NCI-H524 (cell line): ENCODE measurements at regions not wholly inside any gene's neighbourhood (a gene's known extent, or its start where the extent isn't known, plus 50 kb on each side); places are given as distances from the start of the nearest gene placed in this dataset.
A peak's percentile ranks its signal among the peaks of the same experiment; 100 is the strongest.

ENCODE experiments used
- DNase-seq, 2 experiments: peaks; one replicate each; lab custom pipeline; 2025; lab: John Stamatoyannopoulos, UW

DNA sequence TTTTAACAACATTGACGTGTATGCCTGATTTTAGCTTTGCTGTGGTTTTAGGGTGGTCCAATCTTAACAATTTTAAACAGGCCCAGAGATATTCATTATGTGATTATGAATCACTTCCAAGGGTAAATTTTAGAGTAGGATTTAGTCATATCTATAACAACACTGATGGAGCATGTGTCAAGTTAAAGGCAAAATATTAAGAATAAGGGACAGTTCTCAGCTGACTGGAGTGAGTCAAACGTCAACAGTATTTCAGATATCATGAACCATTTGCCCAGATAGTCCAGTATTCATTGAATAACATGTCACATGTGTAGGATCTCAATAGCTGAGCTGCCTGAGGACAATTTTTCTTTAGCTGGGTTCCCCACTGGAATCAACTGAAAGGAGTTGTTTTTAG lies 61.3 kb upstream of the VCX2 start:
- no peak for DNase-seq

DNA sequence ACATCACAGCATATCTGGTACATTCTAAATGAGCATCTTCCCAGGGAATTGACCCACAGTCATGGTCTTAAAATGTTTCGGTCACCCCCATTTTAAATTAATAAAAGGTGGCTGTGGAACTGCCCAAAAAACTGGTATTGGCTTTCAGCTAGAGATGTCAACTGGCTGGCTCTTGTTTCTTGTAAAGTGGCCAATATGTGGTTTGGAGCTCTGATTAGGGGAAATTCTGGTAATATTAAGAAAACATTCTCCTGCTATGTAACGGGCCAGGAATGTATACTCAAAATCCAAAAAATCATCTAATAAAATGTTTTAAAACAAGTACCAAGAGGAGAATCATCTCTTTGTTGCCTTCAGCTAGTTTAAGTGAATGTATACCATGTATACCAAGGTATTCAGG lies 62.0 kb upstream of the VCX2 start:
- DNase-seq: no peak

DNA sequence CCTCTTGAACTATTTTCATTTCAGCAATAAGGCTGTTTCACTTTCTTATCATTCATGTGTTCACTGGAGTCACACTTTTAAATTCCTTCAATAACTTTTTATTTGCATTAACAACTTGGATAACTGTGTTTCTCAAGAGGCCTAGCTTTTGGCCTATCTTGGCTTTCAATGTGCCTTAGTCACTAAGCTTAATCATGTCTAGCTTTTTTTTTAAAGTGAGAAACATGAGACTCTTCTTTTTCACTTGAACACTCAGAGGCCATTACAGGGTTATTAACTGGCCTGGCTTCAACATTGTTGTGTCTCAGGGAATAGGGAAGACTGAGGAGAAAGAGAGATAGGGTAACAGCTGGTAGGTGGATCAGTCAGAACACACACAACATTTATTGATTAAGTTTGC lies 64.0 kb upstream of the VCX2 start:
- DNase-seq: peak in 1 of 2 experiments; percentile 16

DNA sequence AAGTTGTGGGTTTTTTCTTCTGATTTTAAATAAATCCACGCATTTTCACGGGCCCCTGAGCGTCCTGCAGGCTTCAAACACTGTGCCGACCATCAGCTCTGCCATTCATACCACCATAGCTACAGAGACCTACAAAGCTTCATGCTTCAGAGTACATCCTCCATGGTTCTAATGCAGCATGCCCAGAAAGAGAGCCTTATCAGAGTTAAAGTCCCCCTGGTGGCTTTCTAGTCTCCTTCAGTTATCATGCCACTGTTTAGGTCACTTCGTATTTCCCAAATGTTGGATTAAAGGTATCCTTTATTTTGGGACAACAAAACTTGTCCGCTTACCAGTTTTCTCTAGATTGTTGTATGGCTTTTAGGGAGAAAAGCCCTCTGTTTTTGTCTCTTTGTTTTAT lies 66.7 kb upstream of the VCX2 start:
- DNase-seq: no peak

DNA sequence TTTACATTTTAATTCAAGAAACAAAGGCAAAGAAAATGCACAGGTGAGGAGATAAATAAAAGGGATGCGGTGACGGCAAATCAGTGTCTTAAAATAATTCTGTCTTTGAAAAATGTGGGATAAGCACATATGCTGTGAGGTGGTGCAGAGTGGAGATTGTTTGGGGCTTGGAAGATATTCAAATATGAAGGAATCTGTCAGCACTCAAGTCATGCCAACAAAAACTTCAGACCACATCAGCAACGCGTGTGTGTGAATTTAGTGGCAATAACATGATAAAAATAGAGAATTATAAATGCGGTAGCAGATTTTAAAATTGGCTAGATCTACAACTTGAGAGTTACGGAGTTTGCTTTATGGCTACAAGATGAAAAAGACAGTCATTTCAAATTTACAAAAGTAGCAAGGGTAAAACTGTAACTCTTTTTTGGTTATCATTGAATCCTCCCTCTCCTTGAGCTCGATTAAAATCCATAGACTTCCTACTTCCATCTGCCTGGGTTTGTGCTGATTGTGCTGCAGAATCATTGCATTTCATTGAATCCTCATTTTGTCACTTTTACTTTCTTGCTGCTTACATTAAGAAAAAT lies 71.5 kb upstream of the VCX2 start:
- DNase-seq: no peak

DNA sequence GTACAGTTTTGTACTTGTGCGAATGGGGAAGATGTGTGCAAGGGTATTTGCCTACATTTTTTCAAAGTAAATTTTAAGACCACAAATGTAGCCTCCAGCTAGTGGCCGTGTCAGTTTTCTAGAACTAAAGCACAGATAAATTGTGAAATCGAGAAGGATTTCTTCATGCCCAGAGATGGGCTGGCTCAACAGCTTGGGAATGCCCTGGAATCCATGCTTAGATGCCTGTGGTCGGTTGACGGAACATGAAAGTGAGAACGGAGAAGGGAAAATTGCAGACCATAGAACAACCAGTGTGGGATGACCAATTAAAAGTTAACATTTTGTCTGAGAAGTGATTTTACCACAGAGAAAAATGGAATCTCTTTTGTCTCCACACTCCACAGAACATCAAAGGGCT lies 73.2 kb upstream of the VCX2 start:
- DNase-seq: no peak

DNA sequence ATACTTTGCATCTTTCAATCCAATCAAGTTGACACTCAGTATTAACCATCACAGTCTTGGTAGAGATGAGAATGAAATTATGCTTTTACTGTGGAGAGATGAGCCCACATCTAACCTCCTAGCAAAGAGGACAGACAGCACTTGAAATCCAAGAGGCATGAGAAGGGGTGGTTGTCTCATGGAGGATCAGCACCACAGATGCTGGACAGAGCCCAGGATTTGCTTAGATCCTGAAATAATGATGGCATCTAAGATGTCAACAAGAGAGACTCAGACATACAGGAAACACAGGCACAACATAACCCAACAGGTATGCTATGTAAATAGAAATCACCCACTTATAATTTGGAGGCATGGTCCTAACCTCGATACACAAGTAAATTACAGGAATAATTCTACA lies 74.3 kb upstream of the VCX2 start:
- no peak for DNase-seq

DNA sequence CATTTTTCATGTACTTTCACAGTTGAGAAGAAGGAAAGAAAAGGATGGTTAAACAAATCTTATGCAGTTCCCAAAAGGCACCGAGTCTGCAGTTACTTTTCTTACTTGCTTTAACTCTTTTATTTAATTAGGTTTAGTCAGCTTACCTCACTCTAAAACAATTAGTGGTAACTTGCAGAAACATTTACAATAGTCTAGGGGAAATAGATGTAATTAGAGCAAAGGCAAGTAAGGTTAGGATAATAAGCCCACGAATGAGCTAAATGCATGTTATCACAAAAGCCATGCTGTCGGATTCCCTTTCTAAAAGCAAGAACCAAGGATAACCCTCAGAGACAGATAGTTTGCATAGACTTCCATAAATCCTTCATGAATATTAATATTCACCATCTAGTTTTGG lies 82.0 kb upstream of the VCX2 start:
- DNase-seq: no peak

DNA sequence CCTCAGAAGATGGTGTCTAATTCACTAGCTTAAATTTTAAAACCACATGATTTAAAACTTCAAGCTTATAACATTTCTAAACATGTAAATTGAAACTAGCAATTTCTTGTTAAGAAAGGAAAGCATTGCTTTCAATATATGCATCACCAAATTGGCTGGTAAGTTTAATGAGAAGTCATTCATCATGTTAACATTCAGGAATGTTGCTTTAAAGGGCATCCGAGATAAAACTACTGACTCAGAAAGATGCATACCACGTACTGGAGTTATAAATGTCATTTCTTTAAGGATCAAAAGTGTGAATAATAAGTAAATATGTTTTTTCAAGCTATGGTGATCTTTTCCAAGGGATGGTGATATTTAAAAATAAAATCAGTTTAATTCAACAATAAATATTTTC lies 83.3 kb upstream of the VCX2 start:
- no peak for DNase-seq

DNA sequence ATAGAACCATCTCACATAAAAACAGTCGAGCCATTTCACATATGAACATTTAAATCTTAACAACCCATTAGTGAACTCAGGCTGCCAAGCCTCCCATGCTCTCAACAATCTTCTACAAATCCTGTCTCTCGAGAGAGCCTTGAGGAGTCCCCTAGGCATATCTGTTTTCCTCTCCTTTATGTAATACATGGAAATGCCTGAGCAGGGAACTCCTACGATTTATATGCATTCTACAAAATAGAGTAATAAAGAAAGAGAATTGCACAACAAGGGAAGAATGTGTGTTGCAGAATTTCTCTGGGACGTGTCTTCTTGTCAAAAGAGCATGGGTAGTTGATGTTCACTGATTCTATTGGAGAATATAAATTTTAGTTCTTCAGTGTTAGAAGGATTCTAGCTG lies 101.8 kb upstream of the VCX2 start:
- DNase-seq: no peak

DNA sequence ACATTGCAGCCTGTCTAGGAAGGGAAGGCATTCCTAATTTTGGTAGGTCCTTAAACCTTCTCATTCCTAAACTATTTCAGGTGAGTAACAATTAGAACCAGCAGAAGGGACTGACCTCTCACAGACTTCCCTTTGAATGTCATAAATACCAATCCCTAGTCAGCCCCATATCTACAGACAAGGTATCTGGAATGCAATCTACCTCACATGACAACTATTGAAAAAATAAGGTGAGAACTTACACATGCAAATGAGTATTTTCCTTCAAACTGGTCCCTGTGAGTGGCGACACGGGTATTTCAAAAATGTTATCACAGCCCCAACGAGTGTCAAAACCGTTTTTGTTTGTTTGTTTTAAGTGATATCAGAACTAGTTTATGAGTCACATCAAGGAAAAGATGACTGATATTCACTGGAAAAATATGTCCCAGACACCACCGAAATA lies 102.4 kb upstream of the VCX2 start:
- no peak for DNase-seq

DNA sequence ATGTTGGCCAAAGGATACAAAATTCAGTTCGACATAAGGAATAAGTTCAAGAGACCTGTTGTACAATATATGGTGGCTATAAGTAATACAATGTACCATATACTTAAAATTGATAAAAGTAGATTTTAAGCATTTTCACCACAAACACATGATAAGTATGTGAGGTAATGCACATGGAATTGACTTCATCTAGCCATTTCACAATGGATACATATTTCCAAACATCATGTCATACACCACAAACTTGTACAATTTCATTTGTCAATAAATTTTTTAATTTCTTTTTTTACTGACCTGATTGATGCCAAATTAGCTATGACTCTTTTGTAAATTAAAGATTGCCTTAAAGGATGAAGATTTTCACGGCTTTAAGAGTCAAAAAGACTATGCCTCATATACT lies 103.1 kb upstream of the VCX2 start:
- no peak for DNase-seq

DNA sequence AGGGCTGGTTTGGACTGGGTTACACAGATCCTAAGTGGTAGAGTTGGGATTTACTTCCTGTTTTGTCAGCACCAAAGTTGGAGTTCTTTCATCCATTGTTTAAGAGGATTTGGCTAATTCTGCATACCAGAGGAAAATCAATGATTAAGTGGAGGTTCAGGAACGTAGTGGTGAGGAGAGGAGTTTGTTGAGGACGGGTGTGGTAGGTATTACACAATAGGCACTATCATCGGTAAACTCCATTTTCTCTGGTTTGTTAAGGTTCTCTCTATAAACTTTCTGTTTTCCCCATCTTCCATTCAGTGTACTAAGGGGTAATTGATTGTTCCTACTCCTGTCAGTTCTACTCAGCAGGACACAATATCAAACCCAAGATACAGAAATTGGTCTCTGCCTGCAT lies 107.5 kb upstream of the VCX2 start:
- no peak for DNase-seq

DNA sequence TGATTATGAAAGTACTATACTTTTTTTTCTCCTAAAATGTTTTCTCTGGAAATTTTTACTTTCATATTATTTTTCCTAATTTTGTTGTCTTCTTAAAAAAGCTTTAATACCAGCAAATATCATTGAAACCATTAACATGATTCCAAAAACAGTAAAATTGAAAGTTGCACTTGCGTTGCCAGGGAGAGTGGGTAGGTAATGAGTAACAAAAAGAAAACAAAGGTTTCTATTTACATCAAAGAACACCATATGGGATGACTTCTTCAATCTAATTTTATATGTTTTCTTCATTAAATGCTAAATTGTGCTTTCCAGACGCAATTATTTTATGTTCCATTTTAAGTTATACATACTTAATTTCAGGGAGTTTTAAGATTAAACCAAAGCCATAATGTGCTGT lies 108.3 kb upstream of the VCX2 start:
- no peak for DNase-seq

DNA sequence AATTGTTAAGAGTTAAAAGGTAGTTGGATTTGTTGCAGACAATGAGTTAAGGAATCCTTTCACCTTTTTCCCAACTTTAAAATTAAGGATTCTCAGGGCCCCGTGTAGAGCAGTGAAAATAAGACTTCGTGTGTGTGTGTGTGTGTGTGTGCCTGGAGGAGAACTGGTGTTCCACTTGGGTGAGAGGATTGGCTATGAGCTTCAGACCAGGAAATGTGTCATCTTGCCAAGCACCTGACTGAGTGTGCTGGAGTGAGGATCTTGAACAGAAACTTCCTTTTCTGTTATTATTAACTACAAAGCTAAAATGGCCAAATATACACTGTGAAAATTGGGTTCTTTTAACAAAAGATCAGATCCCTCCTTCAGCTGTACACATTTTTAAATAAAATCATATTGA lies 113.1 kb upstream of the VCX2 start:
- DNase-seq: no peak

DNA sequence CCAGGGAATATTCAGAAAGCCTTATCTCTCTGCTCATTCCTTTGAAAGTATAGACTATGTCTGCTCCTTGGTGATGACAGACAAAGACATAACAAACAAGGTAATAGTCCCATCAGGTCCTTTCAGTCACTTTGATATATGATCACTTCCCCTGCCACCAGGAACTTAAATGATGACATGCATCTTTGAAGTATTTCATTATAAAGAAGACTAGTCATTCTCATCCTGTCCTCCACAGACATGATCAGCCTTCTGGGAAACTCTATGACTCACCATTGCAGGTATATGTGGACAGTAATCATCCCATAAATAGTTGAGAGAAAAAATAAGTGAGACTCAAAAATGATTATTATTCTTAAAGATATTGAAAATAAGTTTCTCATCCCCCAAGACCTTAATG lies 117.5 kb upstream of the VCX2 start:
- no peak for DNase-seq

DNA sequence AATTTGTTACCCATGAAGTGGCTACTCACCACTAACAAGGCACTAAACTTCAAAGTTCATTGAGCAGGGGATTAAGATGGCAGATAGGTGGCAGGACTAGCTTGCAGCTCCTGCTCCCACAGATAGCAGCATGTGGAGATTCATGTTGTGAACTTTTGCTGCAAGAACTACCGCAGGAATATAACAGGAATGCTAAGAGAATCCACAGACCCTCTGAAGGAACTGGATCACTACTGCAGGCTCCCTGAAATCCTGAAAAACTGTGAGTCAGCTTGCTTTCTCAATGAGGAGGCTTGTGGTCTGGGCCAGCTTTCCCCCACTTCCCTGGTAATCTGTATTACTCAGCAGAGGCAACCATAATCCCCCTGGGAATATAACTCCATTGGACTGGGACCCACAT lies 118.5 kb upstream of the VCX2 start:
- DNase-seq: no peak

DNA sequence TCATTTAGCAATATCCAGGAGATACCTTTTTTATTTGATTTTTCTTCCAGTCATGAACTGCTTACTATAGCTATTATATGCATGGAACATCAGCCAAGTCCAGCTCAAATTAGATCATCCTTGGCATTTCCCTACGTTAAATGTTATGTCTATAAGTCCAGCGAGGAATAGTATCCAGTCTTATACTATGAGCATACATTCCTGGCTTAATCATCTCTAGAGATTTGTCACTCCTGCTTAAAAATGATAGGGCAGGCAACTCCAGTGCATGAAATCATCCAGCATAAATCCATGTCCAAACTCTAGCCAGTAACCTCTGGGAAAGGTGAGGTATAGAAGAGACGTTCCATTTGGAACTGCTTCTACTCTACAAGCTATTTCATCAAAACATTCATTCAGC lies 126.7 kb upstream of the VCX2 start:
- no peak for DNase-seq

DNA sequence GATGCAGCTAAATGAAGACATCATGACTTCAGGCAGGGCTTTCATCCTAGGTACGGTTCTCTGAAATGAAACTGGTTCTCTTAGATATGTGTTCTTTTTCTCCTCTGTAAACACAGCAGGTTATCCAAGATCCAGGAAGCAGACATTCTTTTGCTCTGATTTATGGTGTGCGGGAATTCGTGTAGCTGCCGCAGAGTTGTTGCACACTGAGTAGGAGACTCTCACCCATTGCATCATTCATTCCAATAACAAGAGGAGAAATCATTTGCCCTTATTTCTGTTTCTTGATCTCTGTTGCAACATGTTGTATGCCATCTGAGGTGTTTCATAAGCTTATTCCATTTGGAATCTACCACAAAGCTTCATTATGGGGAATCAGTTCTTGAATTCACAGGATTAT lies 133.6 kb upstream of the VCX2 start:
- DNase-seq: no peak

DNA sequence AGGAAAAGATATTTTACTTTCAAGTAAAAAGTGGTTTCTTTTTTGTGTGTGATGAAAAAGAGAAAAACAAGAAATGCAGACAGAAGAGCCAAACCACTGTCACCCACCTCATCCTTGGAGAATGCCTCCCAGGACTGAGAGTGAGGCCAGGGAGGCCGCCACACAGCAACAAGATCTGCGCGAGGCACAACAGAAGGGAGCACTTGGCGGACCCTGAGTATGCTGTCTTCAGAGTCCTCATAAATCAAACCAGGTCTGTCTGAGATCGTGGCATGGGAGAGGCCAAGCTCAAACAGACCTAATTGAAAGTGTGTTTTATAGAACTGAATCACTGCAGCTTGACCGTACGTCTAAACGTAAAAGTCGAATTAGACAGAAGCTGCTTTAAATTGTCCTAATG lies 134.3 kb upstream of the VCX2 start:
- no peak for DNase-seq

DNA sequence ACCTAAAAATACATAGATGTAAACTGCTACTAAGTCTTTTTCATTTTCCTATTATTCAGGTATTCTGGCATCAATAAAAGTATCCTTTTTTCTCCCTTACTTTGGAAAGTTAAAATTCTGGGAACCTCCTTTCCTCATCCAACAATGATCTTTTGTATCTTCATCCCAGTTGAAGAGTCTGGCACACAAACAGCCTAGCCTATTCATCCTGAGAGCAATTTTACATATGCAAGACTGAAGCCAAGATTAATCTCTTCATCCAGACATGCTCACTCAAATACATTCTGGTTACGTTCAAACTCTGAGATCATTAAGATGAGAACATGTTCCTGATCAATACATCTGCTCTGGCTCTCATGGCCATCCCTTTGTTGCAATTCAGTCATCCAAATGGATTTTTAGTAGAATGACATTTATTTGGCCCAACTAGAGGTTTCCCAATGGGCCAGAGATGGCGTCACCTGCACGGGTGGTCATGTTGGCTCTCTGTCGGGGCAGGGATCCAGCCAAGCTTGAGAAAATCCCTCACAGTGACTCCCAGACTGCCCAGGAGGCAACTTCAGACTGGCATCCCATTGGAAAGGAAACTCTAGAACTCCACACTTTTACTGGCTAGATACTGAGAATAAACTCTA lies 135.3 kb upstream of the VCX2 start:
- no peak for DNase-seq

DNA sequence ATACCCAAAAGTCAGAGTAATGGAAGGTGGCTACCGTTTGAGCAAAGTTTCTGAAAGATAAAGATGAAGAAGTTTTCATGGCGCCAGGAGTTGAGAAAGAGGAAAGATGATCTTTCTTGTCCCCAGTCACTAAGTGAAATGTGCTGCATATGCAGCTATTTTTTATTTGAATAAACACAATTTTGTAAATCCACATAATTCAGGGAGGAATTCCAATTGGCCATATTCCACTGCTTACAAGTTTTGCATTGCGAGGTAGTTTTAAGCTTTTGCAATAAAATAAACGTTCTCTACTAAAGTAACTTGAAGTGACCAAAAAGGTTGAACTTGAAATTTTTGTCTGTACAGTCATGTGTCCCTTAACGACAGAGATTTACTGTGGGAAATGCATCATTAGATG lies 139.3 kb upstream of the VCX2 start:
- no peak for DNase-seq

DNA sequence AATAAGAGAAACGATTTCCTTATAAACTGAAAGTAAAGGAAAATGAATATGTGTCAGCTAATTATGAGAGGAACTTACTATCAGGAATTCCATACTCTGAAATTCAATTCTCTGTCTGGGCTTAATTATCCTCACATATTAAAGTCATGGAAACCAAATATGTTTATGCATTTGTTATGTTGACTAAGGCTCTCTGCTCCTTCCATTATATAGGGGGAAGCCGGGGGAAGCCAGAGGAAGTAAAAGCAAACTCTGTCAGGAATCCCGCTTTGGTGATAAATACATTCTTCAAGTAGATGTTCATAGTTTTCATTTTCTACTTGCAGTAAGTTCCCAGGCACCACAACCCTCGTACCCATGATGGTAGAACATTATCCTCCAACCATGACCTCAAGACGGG lies 142.8 kb upstream of the VCX2 start:
- DNase-seq: no peak

DNA sequence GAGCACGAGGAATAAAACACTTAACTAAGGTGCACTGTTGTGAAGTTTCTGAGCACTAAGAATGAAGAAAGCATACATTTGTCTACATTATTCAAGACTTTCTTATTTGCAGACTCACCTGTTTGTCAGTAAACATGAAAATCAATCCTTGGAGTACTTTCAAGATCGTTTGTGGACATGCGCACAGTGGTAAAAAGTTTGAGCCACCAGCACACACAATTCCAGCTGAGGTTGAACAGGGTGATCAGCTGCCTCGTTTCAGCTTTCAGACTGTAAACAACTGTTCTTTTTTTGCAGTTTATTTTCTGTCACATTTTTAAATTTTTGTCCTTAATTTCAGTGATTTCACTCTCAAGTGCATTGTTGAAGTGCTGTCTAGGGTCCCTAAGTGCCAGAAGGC lies 143.8 kb upstream of the VCX2 start:
- no peak for DNase-seq

DNA sequence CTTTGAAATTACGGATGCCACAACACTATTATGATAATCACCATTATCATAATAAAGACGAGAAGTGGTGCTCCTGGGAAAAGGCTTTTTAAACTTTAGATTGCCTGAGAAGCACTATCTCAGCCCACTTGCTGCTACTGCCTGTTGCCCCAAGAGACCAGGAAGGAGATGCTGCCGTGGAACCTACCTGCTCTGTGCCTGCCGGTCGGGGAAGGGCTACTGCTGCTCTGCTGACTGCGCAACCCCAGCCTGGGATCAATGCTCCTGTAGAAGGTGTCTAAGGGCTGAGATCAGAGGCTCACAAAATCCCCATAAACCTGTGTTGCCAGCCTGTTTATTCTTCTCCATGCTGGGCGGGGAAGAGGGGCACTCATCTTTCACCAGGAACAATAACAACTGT lies 145.3 kb upstream of the VCX3B start:
- no peak for DNase-seq
